Stomach (tissue), 8 donors: ENCODE measurements at regions not wholly inside any gene's neighbourhood (a gene's known extent, or its start where the extent isn't known, plus 50 kb on each side); places are given as distances from the start of the nearest gene placed in this dataset.
"Not testable (repeated sequence)": the region's sequence is repeated elsewhere in the genome, so short reads cannot be mapped to it uniquely, and the experiment has no call there.

Experiments used
- DNase-seq, 2 donors: peaks; one replicate each; pipeline versions ENCODE4 v3.0.0 to v3.0.0-alpha.2; 2013 to 2019
- H3K27ac ChIP-seq, 5 donors: fragments of 200-600 bp in 4 of 5; sonication (generic) in 4 of 5; one replicate each; pipeline ENCODE4 v1.5.1; 2013 to 2019; ENCODE audit warnings: mild to moderate bottlenecking in 1 of 5, moderate library complexity in 1 of 5
- H3K27me3 ChIP-seq, 3 donors: fragments of 200-600 bp; sonication (generic); one replicate each; pipeline ENCODE4 v1.5.1; 2017 to 2019; ENCODE audit warnings: mixed run types in 1 of 3
- H3K36me3 ChIP-seq, 4 donors: fragments of 200-600 bp; sonication (generic); 1 replicate in 3 of 4; 2 replicates in 1 of 4; pipeline ENCODE4 v1.5.1; 2016 to 2019
- H3K4me1 ChIP-seq, 4 donors: fragments of 200-600 bp; sonication (generic); one replicate each; pipeline ENCODE4 v1.5.1; 2016 to 2019
- H3K4me3 ChIP-seq, 4 donors: fragments of 200-600 bp; sonication (generic) in 3 of 4; one replicate each; pipeline ENCODE4 v1.5.1; 2016 to 2019; ENCODE audit warnings: mild to moderate bottlenecking in 1 of 4
- H3K9me3 ChIP-seq, 4 donors: fragments of 200-600 bp; sonication (generic); one replicate each; pipeline ENCODE4 v1.5.1; 2016 to 2019
- CTCF ChIP-seq, 7 experiments: fragments of 450-650 bp in 4 of 7; fragments of 200-600 bp in 3 of 7; sonication (generic) in 3 of 7; IDR thresholded peaks; one replicate each; pipeline ENCODE4 v1.5.1; 2016 to 2019; ENCODE audit warnings: antibody characterized with exemption in 7 of 7, control low read depth in 2 of 7, mild to moderate bottlenecking in 1 of 7
- EP300 ChIP-seq: sonication (generic); formaldehyde crosslinking; IDR thresholded peaks from one replicate; pipeline ENCODE4 v1.6.1; 2017; ENCODE audit warnings: antibody characterized with exemption
- POLR2A ChIP-seq, 4 donors: fragments of 450-650 bp; IDR thresholded peaks; one replicate each; pipeline ENCODE4 v1.6.1; 2016; ENCODE audit warnings: antibody characterized with exemption in 4 of 4, control low read depth in 2 of 4, mild to moderate bottlenecking in 1 of 4, moderate library complexity in 1 of 4
- POLR2AphosphoS5 ChIP-seq, 3 donors: sonication (generic); formaldehyde crosslinking; IDR thresholded peaks; one replicate each; pipeline ENCODE4 v1.6.1; 2016; ENCODE audit warnings: antibody characterized with exemption in 3 of 3
- WGBS, 5 donors: extraction: QIAGEN DNeasy Blood & Tissue Kit in 3 of 5; methylation state at CpG; one replicate each; pipeline versions ENCODE4 v1.1.5 to v1.1.7; 2013 to 2018; 5-methylcytosine and 5-hydroxymethylcytosine counted together
- intact Hi-C: fragments of 100-400 bp; cut with DNase I; formaldehyde crosslinking; loops from one replicate; pipeline ENCODE4 v1.15.1; 2023; ENCODE audit warnings: low total_unique reads
- donor health status: healthy with polysubstance abuse.
- donor health status: Bipolar disorder and iron deficiency.
- donor health status: healthy.

GRCh38 chr10:109668154-109668665 is 255.1 kb downstream of the XPNPEP1 start:
- Histone ChIP-seq H3K4me3 (no peak overlapping the region), H3K4me1 (no peaks in the 10 kb centered on the region), H3K27me3 (no peaks in the 10 kb centered on the region), H3K27ac (no peak overlapping the region), H3K9me3 (peaks cover 0 to 14% (median 9%) of the 10 kb centered on the region in 4 donors), H3K36me3 (no peaks in the 10 kb centered on the region)
- intact Hi-C loops = no loop called here
- TF ChIP-seq POLR2A (IDR thresholded peaks at IDR 0.05) (no peak), CTCF (IDR thresholded peaks at IDR 0.05) (no peak), POLR2AphosphoS5 (IDR thresholded peaks at IDR 0.05) (no peak), EP300 (no peak)
- WGBS, 5 donors = 55 to 80% (median 63%) methylated on average over 5 of the region's 5 CpGs
- no peak for DNase-seq

GRCh38 chr10:109665321-109665720 is 258.0 kb downstream of the XPNPEP1 start:
- WGBS, 5 donors = 82 to 98% (median 89%) methylated on average over 2 of the region's 2 CpGs
- no peak for TF ChIP-seq POLR2AphosphoS5 (IDR thresholded peaks at IDR 0.05)
- no peak overlapping the region for H3K27ac ChIP-seq
- no peaks in the 10 kb centered on the region for H3K36me3 ChIP-seq
- no peaks in the 10 kb centered on the region for H3K4me1 ChIP-seq
- H3K27me3 ChIP-seq = no peaks in the 10 kb centered on the region
- DNase-seq = no peak
- H3K9me3 ChIP-seq = peaks cover 0 to 25% (median 14%) of the 10 kb centered on the region in 4 donors
- H3K4me3 ChIP-seq = no peak overlapping the region
- intact Hi-C loops = no loop called here

GRCh38 chr10:109664554-109664953 is 258.8 kb downstream of the XPNPEP1 start:
- Histone ChIP-seq H3K4me3 (no peak overlapping the region), H3K4me1 (no peaks in the 10 kb centered on the region), H3K36me3 (no peaks in the 10 kb centered on the region), H3K27me3 (no peaks in the 10 kb centered on the region), H3K9me3 (peaks cover 0 to 25% (median 14%) of the 10 kb centered on the region in 4 donors), H3K27ac (no peak overlapping the region)
- TF ChIP-seq POLR2AphosphoS5 (IDR thresholded peaks at IDR 0.05) (no peak), POLR2A (IDR thresholded peaks at IDR 0.05) (no peak), EP300 (no peak), CTCF (IDR thresholded peaks at IDR 0.05) (no peak)
- DNase-seq = no peak
- intact Hi-C loops = no loop called here
- 71 to 94% (median 86%) methylated on average over 3 to 4 of the region's 4 CpGs for WGBS, 5 donors

GRCh38 chr10:109663122-109663521 is 260.2 kb downstream of the XPNPEP1 start:
- no peak overlapping the region for H3K27ac ChIP-seq
- H3K4me3 ChIP-seq = no peak overlapping the region
- no peak for DNase-seq
- no peaks in the 10 kb centered on the region for H3K4me1 ChIP-seq
- intact Hi-C loops = no loop called here
- H3K9me3 ChIP-seq = peaks cover 0 to 25% (median 14%) of the 10 kb centered on the region in 4 donors
- WGBS, 5 donors = 56 to 81% (median 69%) methylated on average over 4 to 6 of the region's 6 CpGs
- TF ChIP-seq CTCF (IDR thresholded peaks at IDR 0.05) = no peak
- no peak for TF ChIP-seq POLR2AphosphoS5 (IDR thresholded peaks at IDR 0.05)
- no peak for TF ChIP-seq POLR2A (IDR thresholded peaks at IDR 0.05)
- no peak for TF ChIP-seq EP300
- no peaks in the 10 kb centered on the region for H3K27me3 ChIP-seq
- no peaks in the 10 kb centered on the region for H3K36me3 ChIP-seq

- H3K4me1 ChIP-seq, H3K4me3 ChIP-seq, H3K36me3 ChIP-seq, H3K9me3 ChIP-seq, H3K27ac ChIP-seq, H3K27me3 ChIP-seq, intact Hi-C loops, DNase-seq: not testable (repeated sequence)
- WGBS, 5 donors = 74 to 83% (median 79%) methylated on average over 11 to 12 of the region's 12 CpGs
Measured at GRCh38 chr10:109652612-109653011, 270.7 kb downstream of the XPNPEP1 start.
